ENCODE measurements at regions not wholly inside any gene's neighbourhood (a gene's known extent, or its start where the extent isn't known, plus 50 kb on each side); places are given as distances from the start of the nearest gene placed in this dataset.

- in situ Hi-C loops (cut with MboI), result no loop called here
- no peak for DNase-seq
- Histone ChIP-seq H2AFZ (no peak overlapping the region), H4K20me1 (ENCODE audit: insufficient read depth) (no peaks in the 10 kb centered on the region), H3K27me3 (replicated peaks; ENCODE audit: insufficient read depth) (peaks cover 13% of the 10 kb centered on the region), H3K79me2 (ENCODE audit: insufficient read depth) (no peaks in the 10 kb centered on the region), H3K4me2 (ENCODE audit: unreplicated experiment) (no peak overlapping the region), H3K9me3 (ENCODE audit: low read depth) (no peaks in the 10 kb centered on the region), H3F3A (ENCODE audit: insufficient read depth) (no peaks in the 10 kb centered on the region), H3K27ac (no peak overlapping the region), H3K36me3 (ENCODE audit: low read depth) (no peaks in the 10 kb centered on the region), H3K4me3 (no peak overlapping the region), H3K4me1 (ENCODE audit: insufficient read depth) (no peaks in the 10 kb centered on the region), H3K9me2 (ENCODE audit: insufficient read depth) (no peaks in the 10 kb centered on the region), H3K9ac (no peak overlapping the region)
- no peak for TF ChIP-seq EZH2 (IDR thresholded peaks at IDR 0.05; ENCODE audit: insufficient read depth, poor library complexity, severe bottlenecking)
- WGBS, 2 experiments (ENCODE audit: low coverage in 1 of 2, low lambda C conversion rate in 2 of 2, missing lambda C conversion rate in 2 of 2), result 74 to 76% methylated on average over 20 of the region's 20 CpGs
Observed at GRCh38 chr16:87076331-87076949, 240.8 kb downstream of the C16orf95 start.

DNA sequence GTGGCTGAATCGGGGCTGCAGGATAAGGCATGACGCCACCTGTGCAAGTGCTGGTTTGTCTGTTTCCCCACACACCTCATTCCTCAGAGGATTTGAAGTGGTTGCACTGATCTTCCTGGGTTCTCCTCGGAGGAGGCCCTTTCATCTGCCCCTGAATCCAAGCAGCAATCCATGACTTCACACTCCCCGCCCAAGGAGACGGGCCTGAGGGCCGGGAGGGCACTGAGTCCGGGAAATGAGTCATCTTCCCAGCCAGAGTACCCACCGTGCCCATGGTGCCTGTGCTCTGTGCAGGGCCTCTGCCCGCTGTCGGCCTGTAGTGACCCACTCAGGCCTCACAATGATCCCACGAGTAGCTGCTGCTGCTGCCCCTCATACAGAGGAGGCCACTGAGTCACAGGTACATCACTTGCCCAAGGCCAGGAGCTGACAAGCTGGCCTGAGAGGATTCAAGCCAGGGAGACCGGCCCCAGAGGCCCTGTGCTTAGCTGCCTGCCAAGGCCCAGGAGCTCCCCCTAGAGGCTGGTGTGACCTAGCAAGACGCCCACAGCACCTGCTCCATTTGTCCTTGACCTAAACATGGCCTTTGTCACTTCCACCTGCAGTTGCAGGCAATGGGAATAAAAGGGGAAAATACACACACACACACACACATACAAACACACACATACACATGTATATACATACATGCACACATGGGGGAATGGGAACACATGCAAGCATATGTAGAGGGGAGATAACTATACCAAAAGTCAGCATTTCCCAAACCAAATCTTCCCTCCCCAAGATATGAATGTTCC lies 240.0 kb downstream of the C16orf95 start:
- TF ChIP-seq EZH2phosphoT487 (IDR thresholded peaks at IDR 0.05; ENCODE audit: insufficient read depth, low read depth) (no peak), EZH2 (IDR thresholded peaks at IDR 0.05; ENCODE audit: insufficient read depth, poor library complexity, severe bottlenecking) (no peak)
- H3K9me3 ChIP-seq (ENCODE audit: low read depth), result no peaks in the 10 kb centered on the region
- H3K9me2 ChIP-seq (ENCODE audit: insufficient read depth), result no peaks in the 10 kb centered on the region
- H3K9ac ChIP-seq, result no peak overlapping the region
- H3K27ac ChIP-seq, result no peak overlapping the region
- H3K27me3 ChIP-seq (replicated peaks; ENCODE audit: insufficient read depth), result peaks cover 10% of the 10 kb centered on the region; the same call in 1 of the 2 replicates
- no peak overlapping the region for H3K4me2 ChIP-seq (ENCODE audit: unreplicated experiment)
- 44 to 51% methylated on average over 13 of the region's 13 CpGs for WGBS, 2 experiments (ENCODE audit: low coverage in 1 of 2, low lambda C conversion rate in 2 of 2, missing lambda C conversion rate in 2 of 2)
- no peaks in the 10 kb centered on the region for H3K4me1 ChIP-seq (ENCODE audit: insufficient read depth)
- H3F3A ChIP-seq (ENCODE audit: insufficient read depth), result no peaks in the 10 kb centered on the region
- in situ Hi-C loops (cut with MboI), result no loop called here
- no peak overlapping the region for H3K4me3 ChIP-seq
- no peaks in the 10 kb centered on the region for H3K79me2 ChIP-seq (ENCODE audit: insufficient read depth)
- DNase-seq, result peak; percentile 70
- no peak overlapping the region for H2AFZ ChIP-seq
- H4K20me1 ChIP-seq (ENCODE audit: insufficient read depth), result no peaks in the 10 kb centered on the region
- no peaks in the 10 kb centered on the region for H3K36me3 ChIP-seq (ENCODE audit: low read depth)

DNA sequence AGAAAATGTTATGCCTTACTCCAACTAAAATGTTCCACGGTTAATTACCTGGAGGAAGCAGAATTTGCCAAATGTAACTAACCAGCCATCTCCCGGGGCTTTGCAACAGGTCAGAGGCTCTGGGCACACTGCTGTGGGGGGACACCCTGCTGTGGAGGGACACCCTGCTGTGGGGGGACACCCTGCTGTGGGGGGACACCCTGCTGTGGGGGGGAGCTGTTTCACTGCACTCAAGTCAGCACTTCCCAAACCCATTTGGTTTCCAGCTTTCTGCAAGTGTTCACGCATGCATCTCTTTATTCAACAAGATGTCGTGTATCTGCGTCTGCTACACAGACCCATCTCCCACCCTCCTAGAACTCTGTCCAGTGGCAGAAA lies 239.5 kb downstream of the C16orf95 start:
- WGBS, 2 experiments (ENCODE audit: low coverage in 1 of 2, low lambda C conversion rate in 2 of 2, missing lambda C conversion rate in 2 of 2), result 42 to 51% methylated on average over 5 of the region's 5 CpGs
- no peaks in the 10 kb centered on the region for H3K36me3 ChIP-seq (ENCODE audit: low read depth)
- DNase-seq, result no peak
- no peaks in the 10 kb centered on the region for H3K79me2 ChIP-seq (ENCODE audit: insufficient read depth)
- H3K9me2 ChIP-seq (ENCODE audit: insufficient read depth), result no peaks in the 10 kb centered on the region
- peaks cover 10% of the 10 kb centered on the region; the same call in 1 of the 2 replicates for H3K27me3 ChIP-seq (replicated peaks; ENCODE audit: insufficient read depth)
- H3K4me2 ChIP-seq (ENCODE audit: unreplicated experiment), result no peak overlapping the region
- TF ChIP-seq EZH2phosphoT487 (IDR thresholded peaks at IDR 0.05; ENCODE audit: insufficient read depth, low read depth), result no peak
- TF ChIP-seq EZH2 (IDR thresholded peaks at IDR 0.05; ENCODE audit: insufficient read depth, poor library complexity, severe bottlenecking), result no peak
- no peak overlapping the region for H3K4me3 ChIP-seq
- no peaks in the 10 kb centered on the region for H4K20me1 ChIP-seq (ENCODE audit: insufficient read depth)
- H2AFZ ChIP-seq, result no peak overlapping the region
- in situ Hi-C loops (cut with MboI), result no loop called here
- H3K4me1 ChIP-seq (ENCODE audit: insufficient read depth), result no peaks in the 10 kb centered on the region
- H3K9ac ChIP-seq, result no peak overlapping the region
- H3K9me3 ChIP-seq (ENCODE audit: low read depth), result no peaks in the 10 kb centered on the region
- H3K27ac ChIP-seq, result no peak overlapping the region
- H3F3A ChIP-seq (ENCODE audit: insufficient read depth), result no peaks in the 10 kb centered on the region

GRCh38 chr16:87080571-87081167 lies 236.5 kb downstream of the C16orf95 start:
- H3K9ac ChIP-seq, result no peak overlapping the region
- H2AFZ ChIP-seq, result no peak overlapping the region
- no peaks in the 10 kb centered on the region for H3F3A ChIP-seq (ENCODE audit: insufficient read depth)
- no peaks in the 10 kb centered on the region for H3K9me3 ChIP-seq (ENCODE audit: low read depth)
- peak; percentile 27 for DNase-seq
- H3K4me1 ChIP-seq (ENCODE audit: insufficient read depth), result no peaks in the 10 kb centered on the region
- no peaks in the 10 kb centered on the region for H3K9me2 ChIP-seq (ENCODE audit: insufficient read depth)
- in situ Hi-C loops (cut with MboI), result no loop called here
- no peaks in the 10 kb centered on the region for H3K36me3 ChIP-seq (ENCODE audit: low read depth)
- H3K4me3 ChIP-seq, result no peak overlapping the region
- H4K20me1 ChIP-seq (ENCODE audit: insufficient read depth), result no peaks in the 10 kb centered on the region
- TF ChIP-seq EZH2phosphoT487 (IDR thresholded peaks at IDR 0.05; ENCODE audit: insufficient read depth, low read depth) (no peak), EZH2 (IDR thresholded peaks at IDR 0.05; ENCODE audit: insufficient read depth, poor library complexity, severe bottlenecking) (no peak)
- 35 to 38% methylated on average over 4 of the region's 4 CpGs for WGBS, 2 experiments (ENCODE audit: low coverage in 1 of 2, low lambda C conversion rate in 2 of 2, missing lambda C conversion rate in 2 of 2)
- H3K27ac ChIP-seq, result no peak overlapping the region
- H3K27me3 ChIP-seq (replicated peaks; ENCODE audit: insufficient read depth), result 0 out of 2 replicates have a peak, but pooled peaks cover 10% of the 10 kb centered on the region
- H3K79me2 ChIP-seq (ENCODE audit: insufficient read depth), result no peaks in the 10 kb centered on the region
- H3K4me2 ChIP-seq (ENCODE audit: unreplicated experiment), result no peak overlapping the region

Measured in GM23248 (cell line).